GM18505 (cell line): ENCODE measurements at regions not wholly inside any gene's neighbourhood (a gene's known extent, or its start where the extent isn't known, plus 50 kb on each side); places are given as distances from the start of the nearest gene placed in this dataset.
"Not testable (repeated sequence)": the region's sequence is repeated elsewhere in the genome, so short reads cannot be mapped to it uniquely, and the experiment has no call there.

Source experiments
- ATAC-seq: cut with Tn5 transposase; IDR thresholded peaks from one replicate; pipeline ENCODE4 v1.9.1; 2021; ENCODE audit not compliant: unreplicated experiment
- POLR2A ChIP-seq: IDR thresholded peaks from 4 replicates; pipeline ENCODE4 v1.6.1; 2011; ENCODE audit warnings: borderline replicate concordance; ENCODE audit not compliant: insufficient read depth, insufficient read length; ENCODE audit errors: extremely low read depth

DNA sequence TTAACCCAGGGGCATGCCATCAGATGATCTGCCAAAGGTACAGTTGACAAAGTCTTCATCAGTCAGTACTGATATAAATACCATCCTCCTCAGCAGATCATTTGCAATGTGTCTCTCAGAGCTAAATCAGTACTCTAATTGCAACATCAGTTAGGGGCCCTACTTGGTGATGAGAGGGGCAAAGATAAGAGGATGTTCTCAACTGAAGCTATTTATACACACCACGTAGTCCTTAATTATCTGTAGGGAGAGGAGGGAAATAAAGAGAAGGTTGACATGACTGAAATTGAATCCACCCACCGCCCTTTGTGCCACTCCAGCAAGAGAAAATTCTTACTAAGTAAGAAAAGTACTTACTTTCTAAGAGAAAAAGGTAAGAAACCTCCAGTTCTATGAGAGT is 157.8 kb upstream of the NUDT4 start:
- no peak for TF ChIP-seq POLR2A
- ATAC-seq: no peak

DNA sequence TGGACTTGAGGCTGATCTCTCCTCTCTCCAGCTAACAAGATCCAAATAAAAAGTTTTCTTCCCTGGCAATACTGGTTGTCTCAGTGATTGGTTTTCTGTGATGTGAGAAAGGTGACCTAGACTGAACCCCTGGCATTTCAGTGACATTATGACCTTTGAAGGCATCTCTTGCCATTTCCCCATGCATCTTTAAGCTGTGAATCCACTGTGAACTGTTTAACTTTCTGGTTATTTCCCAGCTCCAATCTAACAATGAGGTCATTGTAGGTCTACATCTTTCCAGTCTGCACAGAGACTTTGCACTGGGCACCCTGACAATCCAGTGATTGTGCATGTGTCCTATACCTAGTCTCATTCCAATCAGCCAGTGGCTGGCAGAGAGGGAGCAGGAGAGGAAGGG is 155.9 kb upstream of the NUDT4 start:
- ATAC-seq: no peak
- TF ChIP-seq POLR2A: no peak

- ATAC-seq: no peak
- TF ChIP-seq POLR2A: no peak
Observed at GRCh38 chr12:93223440-93224426, 154.0 kb upstream of the NUDT4 start.

DNA sequence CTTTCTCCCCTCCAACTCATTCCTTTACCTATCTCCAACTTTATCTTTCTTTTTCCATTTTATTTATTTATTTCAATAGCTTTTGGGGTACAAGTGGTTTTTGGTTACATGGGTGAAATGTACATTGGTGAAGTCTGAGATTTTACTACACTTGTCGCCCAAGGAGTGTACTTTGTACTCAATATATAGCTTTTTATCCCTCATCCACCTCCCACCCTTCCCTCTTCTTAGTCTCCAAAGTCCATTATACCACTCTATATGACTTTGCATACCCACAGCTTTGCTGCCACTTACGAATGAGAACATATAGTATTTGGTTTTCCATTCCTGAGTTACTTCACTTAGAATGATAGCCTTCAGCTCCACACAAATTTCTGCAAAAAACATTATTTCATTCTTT is 152.6 kb upstream of the NUDT4 start:
- TF ChIP-seq POLR2A: no peak
- ATAC-seq: no peak

DNA sequence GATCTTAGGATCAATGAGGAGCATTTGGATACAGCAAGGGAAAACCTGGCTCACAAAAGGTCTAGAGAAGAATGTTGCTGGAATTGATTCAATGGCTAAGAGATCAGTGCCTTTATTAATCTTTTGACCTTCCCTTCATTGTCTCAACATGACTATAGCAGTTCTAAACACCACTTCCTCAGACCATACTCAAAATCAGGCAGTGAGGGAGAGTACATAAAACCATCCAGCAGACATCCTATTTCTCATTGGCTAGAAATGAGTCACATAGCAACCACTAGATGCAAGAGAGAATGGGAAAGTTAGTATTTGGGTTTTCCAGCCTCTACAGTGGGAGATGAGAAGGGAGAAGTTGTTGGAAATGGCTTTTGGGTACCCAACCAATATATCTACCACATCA is 151.4 kb upstream of the NUDT4 start:
- no peak for TF ChIP-seq POLR2A

GRCh38 chr12:93229494-93230325 is 148.0 kb upstream of the NUDT4 start:
- no peak for TF ChIP-seq POLR2A
- no peak for ATAC-seq

More for the DNA sequence above, 151.4 kb upstream of the NUDT4 start:
- no peak for ATAC-seq

- TF ChIP-seq POLR2A: no peak
- ATAC-seq: no peak
Observed at GRCh38 chr12:93230326-93230720, 147.4 kb upstream of the NUDT4 start.

DNA sequence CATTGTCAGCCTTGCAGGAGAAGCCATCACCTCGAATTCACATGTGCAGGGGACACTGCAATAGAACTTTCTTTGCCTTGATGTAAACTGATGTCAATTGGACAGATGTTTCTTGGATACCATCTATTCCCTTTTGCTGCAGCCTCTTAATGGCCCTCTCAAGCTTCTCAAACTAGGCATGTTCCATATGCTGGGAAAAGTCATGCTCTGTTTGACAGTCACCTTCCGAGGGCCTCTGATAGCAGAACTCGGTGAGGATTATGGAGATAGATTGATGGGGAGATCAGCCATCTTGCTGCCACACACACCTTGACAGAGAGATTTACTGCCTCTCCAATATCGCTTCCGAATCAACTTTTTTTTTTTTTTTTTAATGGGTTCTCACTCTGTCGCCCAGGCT is 145.8 kb upstream of the NUDT4 start:
- TF ChIP-seq POLR2A: no peak
- ATAC-seq: no peak

GRCh38 chr12:93234641-93235040 is 143.1 kb upstream of the NUDT4 start:
- ATAC-seq: no peak
- TF ChIP-seq POLR2A: no peak

DNA sequence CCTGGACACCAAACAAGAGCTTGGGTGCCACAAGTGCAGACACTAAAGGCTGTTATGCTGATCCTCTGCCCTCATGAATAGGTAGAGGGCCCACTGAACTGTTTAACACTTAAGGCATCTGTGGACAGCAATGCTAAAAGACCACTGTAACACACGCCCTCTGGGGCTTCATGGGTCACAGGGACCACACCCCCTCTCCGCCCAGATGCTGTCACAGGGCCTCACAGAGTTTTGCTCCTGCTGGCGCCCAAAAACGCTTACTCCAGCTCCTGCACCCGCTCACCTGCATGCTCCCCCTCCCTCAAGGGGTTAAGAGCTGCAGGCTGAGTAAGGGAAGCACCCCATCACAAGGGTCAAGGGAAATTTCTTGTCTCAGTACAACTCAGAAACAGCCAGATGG is 141.8 kb upstream of the NUDT4 start:
- ATAC-seq: no peak
- no peak for TF ChIP-seq POLR2A

DNA sequence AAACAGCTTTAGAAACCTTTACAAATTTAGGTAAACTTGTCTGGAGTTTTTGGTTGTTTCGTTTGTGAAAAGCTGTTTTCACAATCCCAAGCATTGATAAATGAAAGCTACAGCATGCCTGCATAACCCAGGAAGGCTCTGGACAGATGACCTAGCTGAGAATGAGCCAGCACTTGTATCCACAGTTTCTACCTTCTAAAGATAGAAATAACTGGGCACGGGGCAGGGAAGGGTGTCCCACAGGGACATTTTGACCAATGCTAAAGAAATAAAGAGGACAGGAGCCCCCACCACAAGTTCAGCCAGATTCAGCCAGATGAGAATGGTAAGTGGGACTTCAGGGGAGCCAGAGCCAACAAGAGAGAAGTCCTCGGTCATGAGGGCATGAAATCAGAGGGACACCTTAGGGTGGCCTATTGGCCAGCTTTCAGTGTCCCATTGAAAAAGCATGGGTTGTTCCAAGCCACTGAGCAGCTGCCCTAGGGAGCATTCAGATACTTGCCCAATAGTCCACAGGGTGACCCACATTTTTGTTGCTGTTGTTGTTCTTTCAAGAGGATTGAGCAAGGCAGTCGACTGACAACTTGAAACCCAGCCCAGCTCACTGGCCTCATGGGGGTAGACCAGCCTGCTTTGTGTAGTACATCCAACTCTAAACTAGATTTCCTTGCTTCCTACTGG is 140.3 kb upstream of the NUDT4 start:
- ATAC-seq: no peak
- no peak for TF ChIP-seq POLR2A

GRCh38 chr12:93238512-93239262 is 139.0 kb upstream of the NUDT4 start:
- not testable (repeated sequence) for ATAC-seq

GRCh38 chr12:93239789-93240188 is 137.9 kb upstream of the NUDT4 start:
- ATAC-seq: not testable (repeated sequence)
